HG03575 (cell line): ENCODE measurements at regions not wholly inside any gene's neighbourhood (a gene's known extent, or its start where the extent isn't known, plus 50 kb on each side); places are given as distances from the start of the nearest gene placed in this dataset.
A peak's percentile ranks its signal among the peaks of the same experiment; 100 is the strongest.
"Not testable (repeated sequence)": the region's sequence is repeated elsewhere in the genome, so short reads cannot be mapped to it uniquely, and the experiment has no call there.

ENCODE experiments used
- ATAC-seq: cut with Tn5 transposase; IDR thresholded peaks from one replicate; pipeline ENCODE4 v1.9.1; 2021; ENCODE audit not compliant: unreplicated experiment, insufficient number of reproducible peaks, low FRiP score; ENCODE audit errors: extremely low read depth

DNA sequence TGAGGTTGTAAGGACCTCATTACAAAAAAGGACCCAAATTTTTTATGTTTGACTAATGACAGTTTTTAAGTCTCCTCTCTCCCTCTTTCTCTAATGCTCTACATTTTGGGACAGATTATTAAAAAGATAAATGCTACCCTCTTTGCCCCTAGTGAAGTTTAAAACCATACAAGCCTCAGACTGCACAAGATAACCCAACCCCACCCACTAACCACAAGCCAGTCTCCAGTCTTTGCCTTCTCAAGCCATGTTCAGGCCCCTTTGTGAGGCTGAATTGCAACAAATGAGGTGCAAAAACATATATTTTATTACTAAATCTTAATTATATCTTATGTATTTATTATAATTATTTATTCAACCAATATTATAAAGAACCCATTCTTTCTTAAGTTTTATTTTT lies 597.2 kb upstream of the BRINP3 start:
- no peak for ATAC-seq

- ATAC-seq: not testable (repeated sequence)
Measured at GRCh38 chr1:191083090-191083489, 605.4 kb upstream of the BRINP3 start.

- ATAC-seq: no peak
Measured at GRCh38 chr1:191085121-191085520, 607.5 kb upstream of the BRINP3 start.

DNA sequence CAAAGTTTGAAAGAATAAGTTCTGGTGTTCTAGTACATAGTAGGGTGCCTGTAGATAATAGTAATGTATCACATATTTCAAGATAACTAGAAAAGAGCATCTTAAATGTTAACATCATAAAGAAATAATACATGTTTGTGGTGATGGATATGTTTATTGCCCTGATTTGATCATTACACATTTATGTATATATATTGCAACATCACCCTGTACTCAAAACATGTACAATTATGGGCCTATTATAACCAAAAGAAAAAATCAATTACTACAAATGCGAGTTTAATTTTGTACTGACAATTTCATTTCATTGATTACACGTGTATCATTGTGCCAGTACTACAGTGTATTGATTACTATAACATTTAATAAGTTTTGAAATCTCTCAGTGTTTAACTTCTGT lies 609.2 kb upstream of the BRINP3 start:
- no peak for ATAC-seq

GRCh38 chr1:191096405-191096804 lies 618.7 kb upstream of the BRINP3 start:
- ATAC-seq: no peak

DNA sequence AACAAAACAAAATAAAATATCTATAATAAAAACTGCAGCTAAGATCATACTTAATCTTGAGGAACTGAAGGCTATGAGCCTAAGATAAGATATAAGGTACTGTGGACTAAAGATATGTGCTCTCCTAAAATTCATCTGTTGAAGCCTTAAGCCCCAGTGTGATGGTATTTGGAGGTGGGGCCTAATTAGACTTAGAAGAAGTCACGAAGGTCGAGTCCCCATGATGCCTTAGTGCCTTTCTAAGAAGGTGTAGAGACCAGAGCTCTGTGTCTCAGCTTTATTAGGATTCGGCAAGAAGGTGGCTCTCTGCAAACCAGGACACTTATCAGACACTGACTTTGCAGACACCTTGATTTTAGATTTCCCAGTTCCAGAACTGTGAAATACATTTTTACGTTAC lies 622.0 kb upstream of the BRINP3 start:
- ATAC-seq: no peak

GRCh38 chr1:191101960-191102359 lies 624.3 kb upstream of the BRINP3 start:
- ATAC-seq: no peak

GRCh38 chr1:191125950-191126349 lies 648.3 kb upstream of the BRINP3 start:
- no peak for ATAC-seq

GRCh38 chr1:191134796-191135195 lies 657.1 kb upstream of the BRINP3 start:
- ATAC-seq: no peak

- no peak for ATAC-seq
Measured at GRCh38 chr1:191140038-191140437, 662.4 kb upstream of the BRINP3 start.

DNA sequence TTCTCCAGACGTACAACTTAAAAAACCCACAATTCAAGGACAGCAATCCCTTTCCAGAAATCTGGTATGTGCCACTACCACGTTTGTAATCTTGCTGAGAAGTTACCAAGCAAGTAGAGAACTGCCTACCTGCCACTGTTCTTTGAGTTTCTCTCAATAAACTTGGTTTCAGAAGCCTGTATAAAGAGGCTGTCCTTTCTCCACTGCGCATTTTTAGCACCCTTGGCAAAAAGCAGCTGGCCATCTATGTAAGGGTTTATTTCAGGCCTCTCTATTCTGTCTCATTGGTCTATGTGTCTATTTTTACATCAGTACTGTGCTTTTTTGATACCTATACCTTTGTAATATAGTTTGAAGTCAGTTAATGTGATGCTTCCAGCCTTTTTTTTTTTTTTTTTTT lies 665.1 kb upstream of the BRINP3 start:
- no peak for ATAC-seq

- no peak for ATAC-seq
Measured at GRCh38 chr1:191145834-191146233, 668.2 kb upstream of the BRINP3 start.

GRCh38 chr1:191151321-191151807 lies 673.7 kb upstream of the BRINP3 start:
- no peak for ATAC-seq

DNA sequence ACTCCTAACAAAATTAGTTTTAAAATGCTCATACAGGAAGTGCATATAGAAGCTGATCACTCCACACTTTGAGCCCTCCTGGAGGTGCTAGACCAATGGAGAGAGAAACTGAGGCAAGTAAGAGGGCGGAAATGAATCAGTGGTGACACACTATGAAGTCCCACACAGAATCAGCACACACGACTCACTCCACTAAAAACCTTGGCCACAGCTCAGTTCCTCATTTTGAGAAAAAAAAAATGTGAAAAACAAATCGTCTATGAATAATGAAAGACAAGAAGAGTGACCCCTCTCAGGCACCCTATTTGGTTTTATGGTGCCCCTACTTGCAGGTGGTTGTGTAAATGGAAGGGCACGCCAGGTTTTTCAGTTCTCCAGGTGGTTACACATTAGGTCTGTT lies 675.1 kb upstream of the BRINP3 start:
- ATAC-seq: no peak

DNA sequence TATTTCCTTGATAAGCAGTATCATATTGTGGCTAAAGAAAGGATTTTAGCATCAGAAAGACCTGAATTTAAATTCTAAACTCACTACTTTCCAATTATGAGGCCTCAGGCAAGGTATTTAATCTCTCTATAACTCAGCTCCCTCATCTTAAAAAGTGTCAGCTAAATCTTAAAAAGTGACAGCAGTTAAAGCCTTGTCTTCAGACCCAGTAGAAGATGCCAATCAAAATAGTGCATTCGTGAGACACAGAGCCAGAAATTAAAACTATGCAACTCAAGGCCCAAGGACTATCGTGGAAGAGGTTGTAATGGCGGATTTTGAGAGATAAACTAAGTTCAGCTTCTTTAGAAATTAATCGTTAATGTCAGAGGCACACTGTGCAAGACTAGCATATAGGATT lies 677.5 kb upstream of the BRINP3 start:
- ATAC-seq: no peak

DNA sequence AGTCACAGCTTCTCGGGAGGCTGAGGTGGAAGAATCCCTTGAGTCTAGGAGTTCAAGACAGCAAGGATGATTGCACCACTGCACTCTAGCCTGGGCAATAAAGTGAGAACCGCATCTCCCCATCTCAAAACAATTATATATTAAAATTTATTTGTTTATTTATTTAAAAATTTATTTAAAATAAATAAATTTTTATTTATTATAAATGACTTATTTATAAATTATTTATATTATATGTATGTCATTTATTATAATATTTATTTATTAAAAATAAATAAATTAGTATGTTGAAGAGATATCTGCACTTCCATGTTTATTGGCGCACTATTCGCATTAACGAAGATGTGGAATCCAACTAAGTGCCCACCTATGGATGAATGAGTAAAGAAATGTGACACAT lies 683.2 kb upstream of the BRINP3 start:
- no peak for ATAC-seq

- no peak for ATAC-seq
Measured at GRCh38 chr1:191162762-191163161, 685.1 kb upstream of the BRINP3 start.

- no peak for ATAC-seq
Measured at GRCh38 chr1:191163621-191164020, 686.0 kb upstream of the BRINP3 start.

DNA sequence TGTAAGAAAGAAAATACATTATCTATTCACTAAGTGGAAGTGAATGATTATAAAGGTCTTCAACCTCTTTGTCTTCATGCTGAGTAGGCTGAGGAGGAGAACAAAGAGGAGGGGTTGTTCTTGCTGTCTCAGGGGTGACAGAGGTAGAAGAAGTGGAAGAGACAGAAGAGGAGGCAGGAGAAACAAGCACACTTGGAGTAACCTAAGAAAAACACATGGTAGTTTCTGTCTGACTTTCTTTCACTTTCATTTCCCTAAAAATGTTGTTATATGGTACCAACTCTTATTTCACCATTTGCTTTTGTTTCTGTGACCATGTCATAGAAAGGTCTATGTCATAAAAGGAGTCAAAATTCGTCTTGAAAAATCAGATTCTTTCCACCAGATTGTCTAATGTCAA lies 696.6 kb upstream of the BRINP3 start:
- peak; percentile 99 for ATAC-seq

DNA sequence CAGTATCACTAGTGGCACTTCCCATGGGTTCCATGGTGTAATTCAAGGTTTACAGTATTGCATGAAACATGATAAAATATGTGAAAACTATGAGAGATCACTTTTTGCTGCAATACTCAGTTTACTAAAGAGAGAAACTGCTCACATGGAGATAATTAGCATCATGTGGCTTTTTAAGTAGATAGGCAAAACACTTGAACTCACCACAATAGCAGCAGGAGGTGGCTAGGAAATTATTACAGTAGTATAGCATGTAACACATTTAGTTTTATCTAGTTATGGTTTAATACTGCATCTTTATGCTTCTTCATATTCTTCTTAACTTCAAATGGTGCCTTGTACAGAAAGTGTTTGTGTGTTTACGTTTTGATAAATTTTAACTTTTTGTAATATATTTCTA lies 698.5 kb upstream of the BRINP3 start:
- no peak for ATAC-seq

GRCh38 chr1:191206513-191207207 lies 729.0 kb upstream of the BRINP3 start:
- ATAC-seq: no peak
